Fibroblast of the aortic adventitia (primary cell): ENCODE measurements at regions not wholly inside any gene's neighbourhood (a gene's known extent, or its start where the extent isn't known, plus 50 kb on each side); places are given as distances from the start of the nearest gene placed in this dataset.
"Not testable (repeated sequence)": the region's sequence is repeated elsewhere in the genome, so short reads cannot be mapped to it uniquely, and the experiment has no call there.

Experiments used
- DNase-seq: peaks from one replicate; pipeline ENCODE4 v3.0.0-alpha.2; 2010; ENCODE audit warnings: low read depth
- H3K4me3 ChIP-seq: 2 replicates; pipeline ENCODE4 v1.5.1; 2011; ENCODE audit warnings: low read depth, mild to moderate bottlenecking, control low read depth, low read length, moderate library complexity
- TF ChIP-seq, protein P1 (sequence below): IDR thresholded peaks from 2 replicates; pipeline ENCODE4 v1.5.1; 2011; ENCODE audit warnings: mild to moderate bottlenecking, low read length, control low read depth, inconsistent platforms; ENCODE audit not compliant: insufficient read depth

- DNase-seq, result no peak
- TF ChIP-seq, protein P1, sequence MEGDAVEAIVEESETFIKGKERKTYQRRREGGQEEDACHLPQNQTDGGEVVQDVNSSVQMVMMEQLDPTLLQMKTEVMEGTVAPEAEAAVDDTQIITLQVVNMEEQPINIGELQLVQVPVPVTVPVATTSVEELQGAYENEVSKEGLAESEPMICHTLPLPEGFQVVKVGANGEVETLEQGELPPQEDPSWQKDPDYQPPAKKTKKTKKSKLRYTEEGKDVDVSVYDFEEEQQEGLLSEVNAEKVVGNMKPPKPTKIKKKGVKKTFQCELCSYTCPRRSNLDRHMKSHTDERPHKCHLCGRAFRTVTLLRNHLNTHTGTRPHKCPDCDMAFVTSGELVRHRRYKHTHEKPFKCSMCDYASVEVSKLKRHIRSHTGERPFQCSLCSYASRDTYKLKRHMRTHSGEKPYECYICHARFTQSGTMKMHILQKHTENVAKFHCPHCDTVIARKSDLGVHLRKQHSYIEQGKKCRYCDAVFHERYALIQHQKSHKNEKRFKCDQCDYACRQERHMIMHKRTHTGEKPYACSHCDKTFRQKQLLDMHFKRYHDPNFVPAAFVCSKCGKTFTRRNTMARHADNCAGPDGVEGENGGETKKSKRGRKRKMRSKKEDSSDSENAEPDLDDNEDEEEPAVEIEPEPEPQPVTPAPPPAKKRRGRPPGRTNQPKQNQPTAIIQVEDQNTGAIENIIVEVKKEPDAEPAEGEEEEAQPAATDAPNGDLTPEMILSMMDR, result no peak
- H3K4me3 ChIP-seq, result no peak overlapping the region
Observed at GRCh38 chr12:131280426-131280825, 326.7 kb downstream of the ADGRD1 start.

GRCh38 chr12:131281016-131281415 lies 327.3 kb downstream of the ADGRD1 start:
- TF ChIP-seq, protein P1, result no peak
- DNase-seq, result no peak

DNA sequence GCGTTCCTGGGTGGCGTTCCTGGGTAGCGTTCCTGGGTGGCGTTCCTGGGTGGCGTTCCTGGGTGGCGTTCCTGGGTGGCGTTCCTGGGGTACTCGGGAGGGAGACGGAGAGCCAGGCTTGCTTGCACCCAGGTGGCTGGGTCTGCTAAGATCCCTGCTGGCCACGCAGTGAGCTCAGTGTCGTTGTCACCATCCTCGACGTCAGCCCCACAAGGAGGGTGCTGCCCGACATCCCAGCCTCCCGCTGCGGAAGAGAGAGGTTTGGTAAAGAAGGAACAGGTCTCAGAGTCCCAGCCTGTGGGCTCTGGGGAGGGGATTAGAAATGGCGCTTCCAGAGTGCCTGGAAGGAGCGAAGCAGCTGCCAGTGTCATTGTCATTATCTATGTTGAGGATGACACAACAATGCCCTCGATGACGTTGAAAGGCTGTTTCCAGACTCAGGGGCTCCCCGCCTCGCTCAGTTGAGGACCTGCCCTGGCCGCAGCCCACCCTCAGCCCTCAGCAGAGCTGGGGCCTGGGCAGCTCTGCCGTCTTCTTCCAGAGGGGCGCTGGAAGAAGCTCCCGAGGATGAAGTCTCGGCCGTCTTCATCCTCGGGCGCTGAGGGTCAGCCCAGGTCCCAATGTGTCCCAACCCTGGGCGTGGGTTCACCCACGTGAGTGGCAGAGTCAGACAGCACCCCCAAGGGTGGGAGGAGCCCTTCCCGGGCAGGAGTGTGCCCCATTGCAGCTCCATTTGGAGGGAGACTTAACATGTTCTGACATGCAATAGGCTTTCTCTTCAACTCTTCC lies 328.8 kb downstream of the ADGRD1 start:
- no peak overlapping the region for H3K4me3 ChIP-seq
- TF ChIP-seq, protein P1, result no peak
- no peak for DNase-seq

More at GRCh38 chr12:131281016-131281415, 327.3 kb downstream of the ADGRD1 start:
- H3K4me3 ChIP-seq, result no peak overlapping the region

DNA sequence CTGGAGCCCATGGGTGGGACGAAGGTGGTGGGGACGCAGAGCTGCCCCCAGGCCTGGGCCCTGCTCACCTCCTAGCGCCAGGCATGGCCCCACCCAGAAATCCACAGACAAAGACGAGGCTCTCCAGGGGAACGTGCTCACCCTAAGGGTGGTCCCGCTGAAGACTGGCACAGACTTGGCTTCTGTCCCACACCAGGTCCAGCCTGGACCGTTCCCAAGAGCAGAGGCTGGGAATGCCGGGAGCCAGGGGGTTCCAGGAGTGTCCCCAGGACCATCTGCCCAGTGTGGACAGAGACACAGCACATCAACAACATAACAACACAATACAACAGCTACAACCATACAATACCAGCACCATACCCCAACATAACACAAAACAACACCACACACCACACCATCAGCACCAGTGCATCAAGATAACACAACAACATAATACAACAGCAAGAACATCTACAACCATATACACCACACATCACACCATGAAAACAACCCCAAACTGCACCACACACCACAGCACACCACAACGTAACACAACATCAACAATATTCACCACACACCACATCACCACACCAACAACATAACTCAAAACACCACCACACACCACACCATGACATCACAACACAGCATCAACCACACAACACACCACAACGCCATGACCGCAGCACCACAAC lies 329.6 kb downstream of the ADGRD1 start:
- DNase-seq, result no peak
- H3K4me3 ChIP-seq, result no peak overlapping the region
- TF ChIP-seq, protein P1, result no peak

GRCh38 chr12:131283862-131284825 lies 330.4 kb downstream of the ADGRD1 start:
- not testable (repeated sequence) for H3K4me3 ChIP-seq, DNase-seq

DNA sequence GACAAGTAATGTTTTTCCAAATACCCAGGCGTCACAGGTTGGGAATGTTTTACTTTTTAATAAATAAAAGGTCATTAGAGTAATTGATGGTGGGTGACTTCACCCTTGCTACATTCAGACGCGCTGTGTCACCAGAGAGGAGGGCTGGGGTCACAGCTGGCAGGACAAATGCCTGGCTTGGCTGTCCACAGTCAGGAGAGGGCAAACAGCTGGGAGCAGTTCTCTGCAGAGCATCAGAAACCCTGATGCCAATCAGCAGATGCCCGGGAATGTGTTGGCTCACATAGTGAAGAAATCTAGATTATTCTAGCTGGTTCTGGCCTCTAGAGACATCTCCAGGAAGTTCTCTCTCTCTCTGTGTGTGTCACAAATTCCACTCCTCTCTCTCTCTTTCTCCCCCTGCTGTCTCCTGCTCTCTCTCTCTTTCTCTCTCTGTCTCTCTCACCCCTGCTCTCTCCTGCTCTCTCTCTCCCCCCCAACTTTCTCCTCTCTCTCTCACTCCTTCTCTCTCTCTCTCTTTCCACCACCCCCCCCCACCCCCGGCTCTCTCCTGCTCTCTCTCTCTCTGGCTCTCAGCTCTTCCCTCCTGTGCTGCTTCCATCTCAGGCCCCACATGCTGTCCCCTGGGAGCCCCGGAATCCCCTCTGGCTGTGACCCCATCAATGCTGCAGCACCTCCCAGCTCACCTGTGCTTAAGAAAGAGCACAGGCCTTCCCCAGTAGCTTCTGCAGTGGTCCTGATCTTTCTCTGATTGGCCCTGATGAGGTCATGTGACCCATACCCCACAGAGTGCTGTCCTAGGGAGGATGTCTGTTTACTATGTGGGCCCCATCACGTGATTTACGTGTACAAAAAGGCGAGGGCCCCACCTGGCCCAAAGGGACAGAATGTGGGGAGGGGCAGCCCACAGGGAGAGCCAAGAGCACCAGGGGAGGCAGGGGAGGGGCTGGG lies 331.5 kb downstream of the ADGRD1 start:
- H3K4me3 ChIP-seq, DNase-seq: not testable (repeated sequence)

- DNase-seq, H3K4me3 ChIP-seq: not testable (repeated sequence)
Observed at GRCh38 chr12:131285905-131286295, 332.2 kb downstream of the ADGRD1 start.

- DNase-seq, H3K4me3 ChIP-seq: not testable (repeated sequence)
Observed at GRCh38 chr12:131286301-131286700, 332.6 kb downstream of the ADGRD1 start.
